ENCODE measurements at regions not wholly inside any gene's neighbourhood (a gene's known extent, or its start where the extent isn't known, plus 50 kb on each side); places are given as distances from the start of the nearest gene placed in this dataset.

DNA sequence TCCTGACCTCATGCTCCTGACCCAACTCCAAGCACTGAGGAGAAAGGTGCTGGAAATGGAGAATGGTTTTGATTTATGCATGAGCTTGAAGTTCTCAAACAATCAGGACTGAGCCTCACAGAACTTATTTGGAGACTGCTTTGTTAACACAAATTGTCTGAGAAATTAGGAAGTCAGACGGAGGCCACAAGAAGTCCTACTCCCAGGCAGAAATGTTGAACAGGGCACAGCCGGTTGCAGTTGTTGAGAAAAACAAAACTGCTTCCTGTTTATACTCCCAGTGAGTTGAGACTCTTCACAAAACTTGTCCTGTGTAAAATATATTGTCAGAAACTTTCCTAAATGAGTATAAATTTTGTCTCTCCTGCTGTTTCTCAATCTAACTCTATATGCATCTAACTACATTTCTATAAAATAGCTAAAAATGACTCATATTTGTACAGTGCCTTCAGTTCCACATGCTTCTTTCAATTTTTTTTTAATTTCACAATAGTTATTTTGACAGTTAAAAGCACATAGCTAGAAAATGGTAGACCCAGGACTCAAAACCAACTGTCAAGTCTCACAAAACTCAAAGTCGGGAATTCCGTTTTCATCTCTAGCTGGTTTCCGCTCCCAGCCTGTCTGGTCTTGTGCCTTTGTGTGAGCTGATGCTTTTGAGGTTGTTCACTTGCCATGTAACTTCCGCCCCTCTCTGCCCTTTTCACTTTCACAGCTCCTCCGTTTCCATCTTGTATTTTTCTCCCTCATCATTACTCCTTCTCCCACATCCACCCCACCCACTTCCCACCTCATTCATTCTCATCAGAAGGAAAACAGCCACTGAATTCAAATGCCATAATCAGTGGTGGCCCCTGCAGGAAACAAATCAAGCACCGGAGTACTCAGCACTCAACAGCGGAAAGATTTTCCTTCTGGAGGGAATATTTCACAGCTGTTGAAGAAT lies 215.0 kb downstream of the SUCLG1 start:
- no peak for TF ChIP-seq EZH2 (IDR thresholded peaks at IDR 0.05; ENCODE audit: insufficient read depth, poor library complexity, severe bottlenecking)
- no peak for TF ChIP-seq EZH2phosphoT487 (IDR thresholded peaks at IDR 0.05; ENCODE audit: insufficient read depth, low read depth)

Data from GM23248 (cell line).